WERI-Rb-1 (cell line): ENCODE measurements at regions not wholly inside any gene's neighbourhood (a gene's known extent, or its start where the extent isn't known, plus 50 kb on each side); places are given as distances from the start of the nearest gene placed in this dataset.
"Not testable (repeated sequence)": the region's sequence is repeated elsewhere in the genome, so short reads cannot be mapped to it uniquely, and the experiment has no call there.

Experiments used
- DNase-seq: peaks from one replicate; pipeline ENCODE4 v3.0.0-alpha.2; 2020
- H3K27ac ChIP-seq: fragments of 250-450 bp; sonication (Bioruptor Pico); 2 replicates; pipeline ENCODE4 v1.5.1; 2020; ENCODE audit warnings: mild to moderate bottlenecking, moderate library complexity
- H3K27me3 ChIP-seq: fragments of 250-450 bp; sonication (Bioruptor Pico); 2 replicates; pipeline ENCODE4 v1.5.1; 2021; ENCODE audit warnings: mild to moderate bottlenecking, low read depth, moderate library complexity; ENCODE audit not compliant: insufficient read depth, severe bottlenecking
- H3K36me3 ChIP-seq: fragments of 250-450 bp; sonication (Bioruptor Pico); 2 replicates; pipeline ENCODE4 v1.5.1; 2020; ENCODE audit warnings: mild to moderate bottlenecking, moderate library complexity
- H3K4me3 ChIP-seq: 2 replicates; pipeline ENCODE4 v1.5.1; 2011; ENCODE audit warnings: low read depth, mild to moderate bottlenecking, control low read depth, low read length
- H3K9me3 ChIP-seq: fragments of 250-450 bp; sonication (Bioruptor Pico); 2 replicates; pipeline ENCODE4 v1.5.1; 2021; ENCODE audit warnings: mild to moderate bottlenecking, moderate library complexity; ENCODE audit not compliant: severe bottlenecking
- TF ChIP-seq, protein P1 (sequence below): IDR thresholded peaks from 2 replicates; pipeline ENCODE4 v1.5.1; 2011; ENCODE audit warnings: low read depth, mild to moderate bottlenecking, control low read depth, inconsistent platforms, low read length

DNA sequence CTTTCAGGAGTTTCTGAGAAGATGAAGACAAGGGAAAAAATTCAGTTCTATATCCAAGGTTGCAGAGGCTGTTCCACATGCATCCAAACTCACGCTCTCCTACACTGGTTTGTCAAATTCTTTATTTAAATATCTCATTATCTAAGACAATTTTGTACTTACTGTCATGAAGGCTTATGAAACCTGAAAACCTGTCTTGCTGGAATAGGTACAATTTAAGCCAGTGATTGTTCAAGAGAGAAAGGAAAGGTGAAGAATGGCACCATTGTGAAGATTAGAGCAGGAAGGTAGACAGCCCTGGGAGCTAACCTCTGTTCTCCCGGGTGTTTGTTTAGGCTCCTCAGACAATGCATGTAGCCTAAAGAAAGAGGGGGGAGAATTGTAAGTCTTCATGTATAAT lies 315.1 kb upstream of the PRKD1 start:
- no peaks in the 10 kb centered on the region for H3K9me3 ChIP-seq

DNA sequence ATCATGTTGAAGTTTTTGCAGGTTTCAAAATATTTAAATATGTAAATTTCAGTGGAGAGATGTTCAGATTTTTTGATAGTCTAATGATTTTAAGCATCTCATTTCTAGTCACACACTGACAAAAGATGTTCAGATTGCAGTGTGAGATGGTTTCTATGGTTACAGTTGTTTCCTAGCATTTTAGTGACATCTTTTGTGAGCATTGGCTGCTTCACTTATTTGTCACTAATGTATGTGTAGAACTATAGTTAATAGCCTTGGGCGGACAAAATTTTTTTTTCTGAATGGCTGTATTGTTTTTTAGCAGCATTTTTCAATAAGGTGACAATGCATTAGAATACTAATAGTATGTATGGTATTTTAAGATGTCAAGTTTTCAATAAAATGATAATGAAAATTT lies 315.6 kb upstream of the PRKD1 start:
- DNase-seq, result no peak
- H3K27me3 ChIP-seq, result no peaks in the 10 kb centered on the region

More for the DNA sequence above, 315.1 kb upstream of the PRKD1 start:
- TF ChIP-seq, protein P1, sequence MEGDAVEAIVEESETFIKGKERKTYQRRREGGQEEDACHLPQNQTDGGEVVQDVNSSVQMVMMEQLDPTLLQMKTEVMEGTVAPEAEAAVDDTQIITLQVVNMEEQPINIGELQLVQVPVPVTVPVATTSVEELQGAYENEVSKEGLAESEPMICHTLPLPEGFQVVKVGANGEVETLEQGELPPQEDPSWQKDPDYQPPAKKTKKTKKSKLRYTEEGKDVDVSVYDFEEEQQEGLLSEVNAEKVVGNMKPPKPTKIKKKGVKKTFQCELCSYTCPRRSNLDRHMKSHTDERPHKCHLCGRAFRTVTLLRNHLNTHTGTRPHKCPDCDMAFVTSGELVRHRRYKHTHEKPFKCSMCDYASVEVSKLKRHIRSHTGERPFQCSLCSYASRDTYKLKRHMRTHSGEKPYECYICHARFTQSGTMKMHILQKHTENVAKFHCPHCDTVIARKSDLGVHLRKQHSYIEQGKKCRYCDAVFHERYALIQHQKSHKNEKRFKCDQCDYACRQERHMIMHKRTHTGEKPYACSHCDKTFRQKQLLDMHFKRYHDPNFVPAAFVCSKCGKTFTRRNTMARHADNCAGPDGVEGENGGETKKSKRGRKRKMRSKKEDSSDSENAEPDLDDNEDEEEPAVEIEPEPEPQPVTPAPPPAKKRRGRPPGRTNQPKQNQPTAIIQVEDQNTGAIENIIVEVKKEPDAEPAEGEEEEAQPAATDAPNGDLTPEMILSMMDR, result no peak
- Histone ChIP-seq H3K27me3 (no peaks in the 10 kb centered on the region), H3K27ac (no peak overlapping the region), H3K36me3 (no peaks in the 10 kb centered on the region), H3K4me3 (no peak overlapping the region)
- DNase-seq, result no peak

DNA sequence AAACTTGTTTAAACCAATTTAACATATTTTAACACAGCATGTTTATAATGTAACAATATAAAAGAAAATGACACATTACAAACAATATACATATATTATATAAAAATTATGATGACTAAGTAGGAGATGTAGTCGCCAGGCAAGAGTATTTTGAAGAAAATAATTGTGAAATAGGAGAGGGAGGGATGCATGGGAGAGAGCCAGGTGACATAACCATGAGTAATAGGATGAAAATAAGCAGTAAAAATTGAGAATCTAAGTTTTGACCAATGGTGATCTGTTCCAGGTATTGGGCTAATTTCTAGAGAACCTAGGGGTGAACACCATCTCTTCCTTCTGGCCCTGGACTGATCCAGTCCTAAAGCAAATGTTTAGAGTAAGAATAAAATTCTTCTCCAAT lies 315.2 kb upstream of the G2E3 start:
- no peak for DNase-seq
- H3K9me3 ChIP-seq, result no peaks in the 10 kb centered on the region
- H3K27me3 ChIP-seq, result no peaks in the 10 kb centered on the region
- H3K4me3 ChIP-seq, result no peak overlapping the region
- no peak overlapping the region for H3K27ac ChIP-seq
- no peaks in the 10 kb centered on the region for H3K36me3 ChIP-seq
- TF ChIP-seq, protein P1, result no peak

More for the DNA sequence above, 315.6 kb upstream of the PRKD1 start:
- TF ChIP-seq, protein P1, result no peak
- Histone ChIP-seq H3K9me3 (no peaks in the 10 kb centered on the region), H3K36me3 (no peaks in the 10 kb centered on the region), H3K27ac (no peak overlapping the region), H3K4me3 (no peak overlapping the region)

DNA sequence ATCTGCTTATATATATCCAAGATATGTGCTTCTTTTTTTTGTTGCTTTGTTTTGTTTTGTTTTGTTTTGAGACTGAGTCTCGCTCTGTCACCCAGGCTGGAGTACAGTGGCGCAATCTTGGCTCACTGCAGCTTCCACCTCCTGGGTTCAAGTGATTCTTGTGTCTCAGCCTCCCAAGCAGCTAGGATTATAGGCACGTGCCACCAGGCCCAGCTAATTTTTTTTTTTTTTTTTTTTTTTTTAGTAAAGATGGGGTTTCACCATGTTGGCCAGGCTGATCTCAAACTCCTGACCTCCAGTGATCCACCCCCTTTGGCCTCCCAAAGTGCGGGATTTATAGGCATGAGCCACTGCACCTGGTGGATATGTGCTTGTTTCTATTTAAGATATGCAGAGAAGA lies 314.6 kb upstream of the G2E3 start:
- H3K9me3 ChIP-seq, H3K4me3 ChIP-seq, H3K27ac ChIP-seq, H3K36me3 ChIP-seq, DNase-seq, H3K27me3 ChIP-seq: not testable (repeated sequence)

DNA sequence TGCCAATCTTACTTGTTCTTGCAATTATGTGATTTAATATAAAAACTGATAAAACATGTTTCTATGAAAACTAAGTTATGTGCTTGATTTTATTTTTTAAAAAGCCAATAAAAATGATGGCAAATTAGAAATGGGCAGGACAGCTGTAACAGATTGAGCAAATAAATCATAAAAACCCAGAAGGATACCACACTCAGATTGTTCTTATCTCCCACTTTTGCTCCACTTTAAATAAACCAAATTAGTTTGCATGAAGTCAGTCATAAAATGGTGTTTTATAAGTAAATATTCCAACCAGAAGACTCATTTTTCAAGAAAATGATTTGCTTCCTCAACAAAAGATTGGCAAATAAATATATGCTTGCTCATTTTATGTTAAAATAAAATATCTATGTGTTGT lies 307.9 kb upstream of the G2E3 start:
- TF ChIP-seq, protein P1, result no peak
- no peaks in the 10 kb centered on the region for H3K27me3 ChIP-seq
- H3K9me3 ChIP-seq, result no peaks in the 10 kb centered on the region
- H3K4me3 ChIP-seq, result no peak overlapping the region
- DNase-seq, result no peak
- H3K36me3 ChIP-seq, result no peaks in the 10 kb centered on the region
- H3K27ac ChIP-seq, result no peak overlapping the region

DNA sequence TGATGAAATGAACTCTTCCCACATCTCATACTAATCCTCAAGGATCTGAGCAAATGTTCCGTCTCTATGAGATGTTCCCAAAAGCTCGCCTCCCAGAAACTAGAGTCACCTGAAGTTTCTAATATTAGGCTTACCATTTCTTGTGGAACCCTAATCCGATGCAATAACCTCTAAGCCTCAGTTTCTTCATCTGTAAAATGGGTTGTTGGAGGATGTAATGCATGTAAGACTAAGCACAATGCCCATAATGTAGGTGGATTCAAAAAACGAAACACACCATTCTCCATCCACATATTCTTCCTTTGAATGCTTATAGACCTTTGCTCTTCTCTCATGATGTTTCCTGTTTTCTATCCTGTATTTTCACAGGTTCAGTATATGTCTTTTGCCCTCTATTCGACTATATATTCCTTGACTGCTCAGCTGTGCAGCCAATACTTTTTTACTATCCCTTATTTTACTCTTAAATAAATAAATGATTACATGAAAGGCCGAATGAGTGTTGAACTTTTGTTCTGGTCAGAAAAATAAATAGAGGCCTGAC lies 307.3 kb upstream of the G2E3 start:
- TF ChIP-seq, protein P1, result no peak
- Histone ChIP-seq H3K9me3 (peaks cover 4% of the 10 kb centered on the region), H3K27me3 (no peaks in the 10 kb centered on the region), H3K27ac (no peak overlapping the region), H3K4me3 (no peak overlapping the region), H3K36me3 (no peaks in the 10 kb centered on the region)
- no peak for DNase-seq
